B cell (primary cell): ENCODE measurements at regions not wholly inside any gene's neighbourhood (a gene's known extent, or its start where the extent isn't known, plus 50 kb on each side); places are given as distances from the start of the nearest gene placed in this dataset.

Source experiments
- ATAC-seq: fragments of 200-7000 bp; cut with Tn5 transposase; one replicate; pipeline ENCODE4 v1.10.0; 2021; ENCODE audit warnings: low read depth, mild to moderate bottlenecking, moderate number of reproducible peaks, moderate library complexity
- CTCF ChIA-PET: fragments of 350-600 bp; sonication (Branson Sonifier 250); formaldehyde crosslinking; loops from one replicate; lab custom pipeline; 2021; ENCODE audit warnings: antibody characterized with exemption, inconsistent platforms; lab: Charles Lee
- POLR2A ChIA-PET: fragments of 350-600 bp; sonication (Branson Sonifier 250); formaldehyde crosslinking; loops from one replicate; lab custom pipeline; 2021; ENCODE audit warnings: antibody characterized with exemption; lab: Charles Lee
- DNase-seq: peaks from one replicate; pipeline ENCODE4 v3.0.0; 2013
- H2AFZ ChIP-seq: 2 replicates; pipeline ENCODE4 v1.6.1; 2012; ENCODE audit warnings: mild to moderate bottlenecking, low read depth, low read length; ENCODE audit not compliant: insufficient read depth, poor library complexity, severe bottlenecking
- H3K27ac ChIP-seq, 2 donors: 1 replicate in 1 of 2; 2 replicates in 1 of 2; pipeline ENCODE4 v1.5.1; 2012 to 2013; ENCODE audit warnings: low read length in 2 of 2, mild to moderate bottlenecking in 2 of 2, moderate library complexity in 1 of 2
- H3K27me3 ChIP-seq, 4 experiments: fragments of 200-600 bp in 1 of 4; sonication (generic) in 1 of 4; replicated peaks in 1 of 4; 1 replicate in 2 of 4; 2 replicates in 2 of 4; pipeline versions ENCODE4 v1.6.1 to v1.7.0; 2013 to 2016; ENCODE audit warnings: low read length in 3 of 4, mild to moderate bottlenecking in 2 of 4, mixed read lengths in 1 of 4, moderate library complexity in 1 of 4; ENCODE audit not compliant: insufficient read depth in 4 of 4, control insufficient read depth in 3 of 4; ENCODE audit errors: control extremely low read depth in 1 of 4
- H3K36me3 ChIP-seq, 2 experiments: replicated peaks in 1 of 2; 1 replicate in 1 of 2; 2 replicates in 1 of 2; pipeline versions ENCODE4 v1.6.1 to v1.7.1; 2013; ENCODE audit warnings: low read length in 1 of 2; ENCODE audit not compliant: insufficient read depth in 2 of 2, control insufficient read depth in 1 of 2; ENCODE audit errors: control extremely low read depth in 1 of 2, extremely low read depth in 1 of 2
- H3K4me1 ChIP-seq, 2 donors: fragments of 200-600 bp in 1 of 2; sonication (generic) in 1 of 2; 1 replicate in 1 of 2; 2 replicates in 1 of 2; pipeline versions ENCODE4 v1.5.1 to v1.6.1; 2013 to 2017; ENCODE audit warnings: low read length in 2 of 2; ENCODE audit not compliant: control insufficient read depth in 2 of 2, insufficient read depth in 2 of 2
- H3K4me2 ChIP-seq: replicated peaks from 2 replicates; pipeline ENCODE3; 2012; ENCODE audit warnings: mild to moderate bottlenecking, low read depth, low read length; ENCODE audit not compliant: poor library complexity, severe bottlenecking
- H3K4me3 ChIP-seq, 5 experiments: fragments of 200-600 bp in 1 of 5; sonication (generic) in 1 of 5; 1 replicate in 3 of 5; 2 replicates in 2 of 5; pipeline versions ENCODE4 v1.5.1 to v1.7.0; 2011 to 2016; ENCODE audit warnings: low read length in 4 of 5, mild to moderate bottlenecking in 4 of 5, low read depth in 2 of 5, control low read depth in 1 of 5, moderate library complexity in 1 of 5; ENCODE audit not compliant: insufficient read depth in 1 of 5; ENCODE audit errors: control extremely low read depth in 1 of 5, extremely low read depth in 1 of 5
- H3K79me2 ChIP-seq: fragments of 200-600 bp; sonication (generic); one replicate; pipeline ENCODE4 v1.6.0; 2016; ENCODE audit warnings: low read length; ENCODE audit not compliant: control insufficient read depth, insufficient read depth
- H3K9ac ChIP-seq: fragments of 200-600 bp; sonication (generic); 2 replicates; pipeline ENCODE4 v1.6.1; 2017; ENCODE audit warnings: mild to moderate bottlenecking, low read length, moderate library complexity
- H3K9me3 ChIP-seq, 3 donors: one replicate each; pipeline versions ENCODE4 v1.6.1 to v1.7.1; 2013; ENCODE audit warnings: low read length in 2 of 3; ENCODE audit not compliant: control insufficient read depth in 2 of 3, insufficient read depth in 1 of 3; ENCODE audit errors: control extremely low read depth in 1 of 3
- H4K20me1 ChIP-seq: 2 replicates; pipeline ENCODE4 v1.6.0; 2012; ENCODE audit warnings: mild to moderate bottlenecking, low read length; ENCODE audit not compliant: insufficient read depth, control insufficient read depth, poor library complexity, severe bottlenecking
- H3K27ac Mint-ChIP-seq: one replicate; pipeline ENCODE4 v1.8.0; 2021; ENCODE audit warnings: mixed read lengths
- H3K27me3 Mint-ChIP-seq: one replicate; pipeline ENCODE4 v1.8.0; 2021; ENCODE audit warnings: mixed read lengths
- H3K4me1 Mint-ChIP-seq: one replicate; pipeline ENCODE4 v1.8.0; 2021; ENCODE audit warnings: mixed read lengths
- H3K4me3 Mint-ChIP-seq: one replicate; pipeline ENCODE4 v1.8.0; 2021; ENCODE audit warnings: mixed read lengths
- H3K9me3 Mint-ChIP-seq: one replicate; pipeline ENCODE4 v1.8.0; 2022; ENCODE audit warnings: mixed read lengths; ENCODE audit not compliant: insufficient read depth
- CTCF ChIP-seq: fragments of 200-600 bp; IDR thresholded peaks from one replicate; pipeline ENCODE4 v1.8.0; 2022; ENCODE audit warnings: antibody characterized with exemption, mild to moderate bottlenecking
- EZH2 ChIP-seq: IDR thresholded peaks from 2 replicates; pipeline ENCODE4 v1.6.1; 2012; ENCODE audit warnings: borderline replicate concordance, low read depth, mild to moderate bottlenecking, moderate library complexity, low read length; ENCODE audit not compliant: insufficient read depth, poor library complexity, severe bottlenecking
- WGBS: methylation state at CpG from one replicate; pipeline ENCODE4 v1.1.5; 2013; ENCODE audit warnings: missing lambda C conversion rate; ENCODE audit not compliant: insufficient coverage; 5-methylcytosine and 5-hydroxymethylcytosine counted together
- intact Hi-C: fragments of 100-400 bp; cut with micrococcal nuclease; formaldehyde crosslinking; loops from one replicate; pipeline ENCODE4 v1.10.0; 2022

DNA sequence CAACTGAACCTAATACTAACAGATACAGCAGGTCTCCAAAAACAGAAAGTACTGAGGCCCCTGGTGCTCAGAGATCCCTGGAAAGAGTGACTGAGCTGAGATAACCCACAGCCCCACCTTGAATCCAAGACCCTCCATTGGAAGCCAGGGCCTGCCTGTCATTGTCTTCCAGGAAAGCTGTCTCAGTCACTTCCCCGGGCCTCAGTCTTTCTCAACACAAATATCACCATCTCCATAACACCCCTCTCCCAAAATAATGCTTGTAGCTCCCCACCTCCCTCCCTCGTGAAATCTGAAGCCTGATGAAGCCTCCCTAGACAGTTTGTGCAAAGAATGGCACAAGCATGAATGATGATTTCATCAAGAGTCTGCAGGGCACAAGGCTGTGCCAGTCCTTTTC, 138.2 kb upstream of the LRFN2 start:
- CTCF ChIA-PET: no interaction called here
- no peak overlapping the region for H3K4me2 ChIP-seq
- H3K4me1 Mint-ChIP-seq: peaks cover 9% of the 10 kb centered on the region

DNA sequence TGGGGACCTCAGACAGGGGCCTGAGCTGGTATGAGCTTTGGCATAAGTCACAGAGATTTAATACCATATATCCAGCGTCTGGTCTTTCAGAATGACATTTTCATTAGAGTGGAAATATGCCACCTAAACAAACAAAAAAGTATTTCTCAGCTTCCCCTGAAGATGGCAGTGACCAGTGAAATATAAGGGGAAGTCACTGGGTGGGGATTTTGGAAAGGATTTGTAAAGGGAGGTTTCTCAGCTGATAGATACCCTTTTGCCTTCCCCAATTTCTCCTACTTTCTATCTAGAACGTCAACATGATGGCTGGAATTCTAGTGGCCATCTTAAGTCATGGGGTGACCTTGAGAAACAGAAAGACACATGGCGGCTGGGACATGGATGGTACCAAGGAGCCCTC, 137.7 kb upstream of the LRFN2 start:
- H3K9ac ChIP-seq: no peak overlapping the region
- intact Hi-C loops: no loop called here
- no peaks in the 10 kb centered on the region for H3K9me3 Mint-ChIP-seq
- no peak for TF ChIP-seq EZH2
- no peak for TF ChIP-seq CTCF
- no peak for ATAC-seq
- H4K20me1 ChIP-seq: no peaks in the 10 kb centered on the region
- 100% methylated on average over 1 of the region's 3 CpGs for WGBS
- no peak overlapping the region for H2AFZ ChIP-seq
- peaks cover 14% of the 10 kb centered on the region for H3K4me1 Mint-ChIP-seq
- H3K27me3 ChIP-seq: no peaks in the 10 kb centered on the region
- no peaks in the 10 kb centered on the region for H3K27me3 Mint-ChIP-seq
- H3K4me3 ChIP-seq: no peak overlapping the region
- no peaks in the 10 kb centered on the region for H3K79me2 ChIP-seq
- H3K27ac ChIP-seq: no peak overlapping the region
- CTCF ChIA-PET: no interaction called here
- no peak for DNase-seq
- no peak overlapping the region for H3K27ac Mint-ChIP-seq
- H3K36me3 ChIP-seq: no peaks in the 10 kb centered on the region
- peaks cover 9 to 16% of the 10 kb centered on the region in 2 donors for H3K4me1 ChIP-seq
- no peak overlapping the region for H3K4me3 Mint-ChIP-seq
- H3K4me2 ChIP-seq: no peak overlapping the region
- no peaks in the 10 kb centered on the region for H3K9me3 ChIP-seq
- POLR2A ChIA-PET: no interaction called here

More for the DNA sequence above, 138.2 kb upstream of the LRFN2 start:
- DNase-seq (no peak), ATAC-seq (no peak)
- Histone ChIP-seq H2AFZ (no peak overlapping the region), H3K9me3 (no peaks in the 10 kb centered on the region), H3K27ac (no peak overlapping the region), H3K9ac (no peak overlapping the region), H3K79me2 (no peaks in the 10 kb centered on the region), H3K36me3 (no peaks in the 10 kb centered on the region), H3K4me1 (peaks cover 4 to 11% of the 10 kb centered on the region in 2 donors), H4K20me1 (no peaks in the 10 kb centered on the region), H3K4me3 (no peak overlapping the region), H3K27me3 (no peaks in the 10 kb centered on the region)
- H3K4me3 Mint-ChIP-seq: no peak overlapping the region
- WGBS: 69% methylated on average over 2 of the region's 2 CpGs
- TF ChIP-seq EZH2 (no peak), CTCF (no peak)
- no peak overlapping the region for H3K27ac Mint-ChIP-seq
- intact Hi-C loops: no loop called here
- POLR2A ChIA-PET: no interaction called here
- H3K9me3 Mint-ChIP-seq: no peaks in the 10 kb centered on the region
- no peaks in the 10 kb centered on the region for H3K27me3 Mint-ChIP-seq
